GM13976 (cell line): ENCODE measurements at regions not wholly inside any gene's neighbourhood (a gene's known extent, or its start where the extent isn't known, plus 50 kb on each side); places are given as distances from the start of the nearest gene placed in this dataset.

ENCODE experiments used
- DNase-seq: peaks from one replicate; pipeline ENCODE4 v3.0.0; 2012; ENCODE audit warnings: low spot score
- in situ Hi-C: fragments of 300-500 bp; cut with MboI; formaldehyde crosslinking; loops from one replicate; pipeline ENCODE4 v1.12.0; 2022; ENCODE audit warnings: low sequenced_read_pairs, mixed read lengths, inconsistent platforms; ENCODE audit not compliant: unreplicated experiment
- TF ChIP-seq, protein P1 (sequence below): IDR thresholded peaks from 2 replicates; pipeline ENCODE4 v1.5.1; 2012; ENCODE audit warnings: borderline replicate concordance, mild to moderate bottlenecking; ENCODE audit not compliant: insufficient read depth; ENCODE audit errors: extremely low read depth, missing control alignments, control extremely low read depth

DNA sequence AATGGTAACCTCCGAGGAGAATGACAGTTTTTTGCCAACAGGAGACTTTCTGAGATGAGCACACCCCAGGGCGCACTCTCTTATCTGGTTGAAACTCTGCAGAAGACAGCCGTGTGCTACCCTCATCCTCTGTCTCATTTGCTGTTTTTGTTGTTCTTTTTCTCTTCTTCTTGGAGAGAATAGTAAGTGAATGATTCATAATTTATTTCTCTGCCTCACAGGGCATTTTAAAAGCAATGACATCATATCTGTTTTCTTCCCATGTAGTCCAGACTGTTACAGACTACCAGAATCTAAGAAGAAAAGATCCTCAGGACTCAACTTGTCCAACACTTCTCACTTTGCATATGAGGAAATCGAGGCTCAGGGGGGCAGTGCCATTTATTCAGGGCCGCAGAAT is 771.1 kb upstream of the GRM7 start:
- in situ Hi-C loops: no loop called here
- TF ChIP-seq, protein P1, sequence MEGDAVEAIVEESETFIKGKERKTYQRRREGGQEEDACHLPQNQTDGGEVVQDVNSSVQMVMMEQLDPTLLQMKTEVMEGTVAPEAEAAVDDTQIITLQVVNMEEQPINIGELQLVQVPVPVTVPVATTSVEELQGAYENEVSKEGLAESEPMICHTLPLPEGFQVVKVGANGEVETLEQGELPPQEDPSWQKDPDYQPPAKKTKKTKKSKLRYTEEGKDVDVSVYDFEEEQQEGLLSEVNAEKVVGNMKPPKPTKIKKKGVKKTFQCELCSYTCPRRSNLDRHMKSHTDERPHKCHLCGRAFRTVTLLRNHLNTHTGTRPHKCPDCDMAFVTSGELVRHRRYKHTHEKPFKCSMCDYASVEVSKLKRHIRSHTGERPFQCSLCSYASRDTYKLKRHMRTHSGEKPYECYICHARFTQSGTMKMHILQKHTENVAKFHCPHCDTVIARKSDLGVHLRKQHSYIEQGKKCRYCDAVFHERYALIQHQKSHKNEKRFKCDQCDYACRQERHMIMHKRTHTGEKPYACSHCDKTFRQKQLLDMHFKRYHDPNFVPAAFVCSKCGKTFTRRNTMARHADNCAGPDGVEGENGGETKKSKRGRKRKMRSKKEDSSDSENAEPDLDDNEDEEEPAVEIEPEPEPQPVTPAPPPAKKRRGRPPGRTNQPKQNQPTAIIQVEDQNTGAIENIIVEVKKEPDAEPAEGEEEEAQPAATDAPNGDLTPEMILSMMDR: no peak
- DNase-seq: no peak

DNA sequence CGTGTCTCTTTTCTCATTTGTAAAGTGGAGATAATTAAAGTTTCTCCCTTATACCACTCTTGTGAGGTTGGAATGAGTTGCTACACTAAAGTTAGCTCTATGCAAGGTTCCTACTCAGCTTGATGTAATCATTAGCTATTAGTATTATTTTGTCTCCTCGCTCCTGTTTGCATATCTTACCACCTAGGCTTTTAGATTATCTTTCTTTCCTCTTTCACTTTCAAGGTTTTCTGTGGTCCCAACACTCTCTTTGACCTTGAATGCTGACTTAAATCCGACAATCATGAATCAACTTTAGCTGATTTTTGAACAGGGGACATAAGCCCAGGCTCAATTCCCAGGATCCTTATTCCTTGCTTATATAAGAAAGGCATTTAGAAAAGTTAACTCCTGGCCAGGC is 769.7 kb upstream of the GRM7 start:
- no peak for DNase-seq
- in situ Hi-C loops: no loop called here
- TF ChIP-seq, protein P1: no peak

DNA sequence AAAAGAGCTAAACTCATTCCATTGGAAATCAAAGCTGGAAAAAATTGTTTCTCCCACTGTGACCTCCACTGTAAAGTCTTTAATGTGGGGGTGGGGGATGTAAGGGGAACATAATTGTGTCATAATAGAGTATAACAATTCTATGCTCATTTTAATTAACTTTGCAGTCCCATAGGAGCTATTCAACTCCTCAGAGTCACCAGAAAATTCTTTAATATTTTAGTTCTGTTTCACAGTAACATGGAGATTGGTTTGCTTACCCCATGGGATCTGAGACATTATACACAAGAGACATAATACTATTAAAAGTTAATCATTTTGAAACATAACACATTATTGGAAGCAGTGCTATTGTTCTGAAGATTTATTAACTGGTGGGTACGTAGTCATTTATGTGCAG is 765.9 kb upstream of the GRM7 start:
- DNase-seq: no peak
- in situ Hi-C loops: no loop called here
- TF ChIP-seq, protein P1: no peak

DNA sequence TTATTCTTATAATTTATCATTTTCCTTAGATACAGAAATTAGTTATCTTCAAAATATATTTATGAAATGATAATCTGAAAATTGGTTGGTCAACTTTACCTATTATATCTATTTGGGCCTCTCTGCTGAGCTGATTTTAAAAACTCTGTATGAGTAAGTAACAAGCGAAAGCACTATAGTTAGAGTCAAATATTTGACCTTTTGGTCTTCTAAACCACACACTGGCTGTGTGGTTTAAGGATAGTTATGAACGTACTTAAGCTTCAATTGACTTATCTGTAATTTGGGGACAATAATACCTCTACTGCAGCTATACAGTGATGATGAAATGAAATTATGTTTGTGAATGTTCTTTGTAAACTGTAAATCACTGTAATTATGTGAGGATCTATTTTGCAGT is 763.9 kb upstream of the GRM7 start:
- in situ Hi-C loops: no loop called here
- TF ChIP-seq, protein P1: no peak
- no peak for DNase-seq

DNA sequence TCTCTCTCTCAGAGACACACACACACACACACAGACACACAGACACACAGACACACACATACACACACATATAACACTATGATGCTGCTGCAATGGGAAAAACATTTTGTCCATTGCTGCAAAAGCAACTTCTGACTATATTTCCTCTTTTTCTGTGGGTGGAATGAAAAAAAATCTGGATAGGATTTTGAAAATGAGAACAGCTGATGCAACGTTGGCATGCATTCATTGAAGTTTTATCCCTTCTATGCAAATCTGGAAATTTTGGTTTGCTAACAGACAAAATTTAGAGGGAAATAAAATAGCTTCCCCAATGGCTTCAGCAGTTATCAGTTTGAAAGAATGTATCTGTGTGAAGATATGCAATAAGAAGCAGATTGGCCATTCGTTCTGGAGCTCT is 763.4 kb upstream of the GRM7 start:
- in situ Hi-C loops: no loop called here
- DNase-seq: no peak
- TF ChIP-seq, protein P1: no peak

DNA sequence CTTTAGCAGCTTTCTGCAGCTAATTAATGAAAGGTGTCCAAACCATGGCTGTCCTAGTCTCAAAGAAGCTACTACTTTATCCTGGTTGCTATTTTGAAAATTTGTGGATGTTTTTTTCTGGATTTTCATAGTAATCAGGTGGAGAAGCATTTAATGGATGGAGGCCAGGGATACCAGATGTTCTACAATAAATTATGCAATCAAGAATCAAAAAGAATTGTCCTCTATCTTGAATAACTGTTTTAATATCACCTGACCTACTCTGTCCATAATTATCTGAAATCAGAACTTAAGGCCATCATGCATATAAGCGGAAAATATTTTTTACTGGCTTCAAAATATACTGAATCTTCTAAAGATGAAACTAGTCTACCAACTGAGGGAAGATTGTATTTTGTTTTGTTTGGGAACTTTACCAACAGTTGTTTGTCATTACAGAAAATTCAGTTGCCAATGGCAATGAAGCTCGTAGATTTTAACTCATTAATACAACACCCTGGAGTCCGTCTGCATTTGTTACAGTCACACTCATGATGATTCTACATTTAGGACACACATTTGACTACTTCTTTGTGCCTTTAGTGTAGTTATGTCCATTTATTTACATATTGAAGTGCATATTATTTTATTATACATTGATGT is 762.3 kb upstream of the GRM7 start:
- in situ Hi-C loops: no loop called here
- TF ChIP-seq, protein P1: no peak
- DNase-seq: no peak
